ENCODE measurements at regions not wholly inside any gene's neighbourhood (a gene's known extent, or its start where the extent isn't known, plus 50 kb on each side); places are given as distances from the start of the nearest gene placed in this dataset.
A peak's percentile ranks its signal among the peaks of the same experiment; 100 is the strongest.

DNA sequence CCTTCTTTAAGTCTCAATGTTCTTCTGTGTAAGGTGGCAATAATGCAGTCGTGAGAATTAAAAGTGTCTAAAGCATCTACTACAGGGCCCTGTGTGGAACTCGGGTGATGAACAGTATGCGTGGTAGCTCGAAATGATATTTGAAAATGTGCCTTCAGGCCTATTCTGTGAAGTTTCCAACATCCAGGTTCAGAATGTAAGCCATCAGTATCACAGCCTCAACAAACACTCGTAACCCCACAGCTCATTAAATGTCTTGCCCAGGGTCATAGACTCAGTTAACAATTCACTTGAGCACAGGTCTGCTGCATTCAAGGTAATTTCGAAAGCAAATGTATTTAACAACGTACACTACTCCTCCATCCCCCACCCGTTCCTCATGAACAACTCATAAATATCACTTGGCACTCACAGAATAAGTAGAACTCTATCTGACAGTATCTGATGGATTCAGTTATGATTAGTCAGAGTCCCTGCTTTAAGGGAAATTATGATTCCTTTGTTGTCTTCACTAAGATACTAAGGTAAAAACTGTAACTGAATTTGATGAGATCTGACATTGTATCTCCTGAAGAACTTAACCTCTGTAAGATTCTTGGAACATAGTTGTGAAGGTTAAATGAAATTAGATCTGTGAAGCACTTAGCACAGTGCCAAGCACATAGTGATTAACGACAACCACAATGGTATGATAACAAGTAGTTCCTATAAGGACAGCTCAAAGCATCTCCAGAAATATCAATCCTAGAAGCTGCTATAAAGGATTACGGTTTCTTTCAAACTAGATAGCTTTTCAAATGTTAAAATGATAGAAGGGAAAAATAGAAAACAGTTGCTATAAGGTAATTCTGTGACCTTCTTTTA is 642.3 kb downstream of the TBL1XR1 start:
- DNase-seq (ENCODE audit: low read depth), result no peak
- in situ Hi-C loops (cut with HindIII; ENCODE audit: low pct_unique_long_range_greater_than_20kb, low sequenced_read_pairs), result no loop called here

DNA sequence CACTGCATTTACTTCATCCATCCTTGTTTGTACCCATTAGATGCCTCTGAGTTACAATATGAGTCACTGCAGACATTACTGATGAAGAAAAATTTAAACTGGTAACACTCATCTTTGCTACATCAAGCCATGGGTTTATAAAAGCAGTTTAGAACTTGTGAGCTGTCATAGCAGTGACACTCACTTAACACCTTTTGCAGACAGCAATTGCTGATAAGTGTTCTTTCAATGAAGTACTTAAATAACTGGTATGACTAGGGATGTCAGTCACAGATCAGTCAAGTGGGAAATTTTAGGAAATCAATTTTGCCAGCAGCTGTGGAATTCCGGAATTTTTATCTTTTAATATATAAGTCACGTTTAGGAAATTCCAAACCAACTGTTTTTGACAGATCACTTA is 643.0 kb downstream of the TBL1XR1 start:
- in situ Hi-C loops (cut with HindIII; ENCODE audit: low pct_unique_long_range_greater_than_20kb, low sequenced_read_pairs), result no loop called here
- no peak for DNase-seq (ENCODE audit: low read depth)

DNA sequence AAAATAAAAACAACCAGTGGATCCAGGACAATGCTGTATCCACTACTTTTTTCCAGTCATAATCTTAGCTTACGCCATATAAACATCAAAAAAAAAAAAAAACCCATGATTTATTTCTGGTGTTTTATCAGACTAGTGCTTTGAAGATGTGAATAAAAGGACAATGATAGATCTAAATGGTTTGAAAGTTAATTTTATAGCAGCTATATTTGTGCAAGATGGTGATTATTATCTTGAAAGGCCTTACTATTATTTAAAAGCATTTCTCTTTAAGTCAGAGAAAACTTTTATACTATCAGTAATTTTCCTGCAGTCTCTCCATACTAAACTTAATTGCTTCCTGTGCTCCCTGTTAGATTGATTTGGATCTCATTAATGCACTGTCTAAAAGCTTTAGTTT is 670.3 kb downstream of the TBL1XR1 start:
- DNase-seq (ENCODE audit: low read depth), result no peak
- in situ Hi-C loops (cut with HindIII; ENCODE audit: low pct_unique_long_range_greater_than_20kb, low sequenced_read_pairs), result no loop called here

DNA sequence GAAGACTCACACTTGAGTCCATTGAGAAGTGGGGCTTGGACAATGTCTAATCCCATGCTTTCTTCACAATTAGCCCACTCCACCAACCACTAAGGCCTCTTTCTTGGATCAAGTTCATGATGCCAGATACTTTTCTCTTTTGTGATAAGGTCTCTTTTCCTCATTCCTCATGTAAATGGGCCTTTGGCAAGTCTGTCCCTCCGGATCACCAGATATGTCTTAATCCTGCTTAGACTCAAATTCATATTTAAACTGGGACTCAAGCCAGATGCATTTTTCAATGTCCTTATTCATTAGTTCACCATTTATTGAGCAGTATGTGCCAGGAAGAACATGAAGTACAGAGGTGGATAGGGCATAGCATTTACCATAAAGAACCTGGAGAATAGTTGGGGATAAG is 671.1 kb downstream of the TBL1XR1 start:
- in situ Hi-C loops (cut with HindIII; ENCODE audit: low pct_unique_long_range_greater_than_20kb, low sequenced_read_pairs), result no loop called here
- no peak for DNase-seq (ENCODE audit: low read depth)

DNA sequence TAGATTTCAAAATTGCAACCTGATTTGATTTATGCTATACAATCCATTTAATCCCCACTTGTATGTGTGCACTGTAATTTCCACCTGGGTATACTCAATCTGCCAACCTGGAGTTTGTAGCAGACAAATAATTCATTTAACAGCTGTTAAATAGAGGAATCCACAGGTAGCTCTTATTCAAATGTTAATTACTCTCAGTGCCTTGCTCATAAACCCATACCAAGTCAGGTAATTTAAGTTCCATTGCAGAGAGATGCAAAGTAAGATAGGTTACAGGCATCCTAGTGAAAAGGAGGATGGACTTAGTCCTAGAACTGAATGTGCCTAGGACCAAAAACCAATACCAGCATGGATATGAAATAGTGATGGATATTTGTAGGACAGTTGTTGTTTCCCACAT is 674.2 kb downstream of the TBL1XR1 start:
- in situ Hi-C loops (cut with HindIII; ENCODE audit: low pct_unique_long_range_greater_than_20kb, low sequenced_read_pairs), result no loop called here
- no peak for DNase-seq (ENCODE audit: low read depth)

DNA sequence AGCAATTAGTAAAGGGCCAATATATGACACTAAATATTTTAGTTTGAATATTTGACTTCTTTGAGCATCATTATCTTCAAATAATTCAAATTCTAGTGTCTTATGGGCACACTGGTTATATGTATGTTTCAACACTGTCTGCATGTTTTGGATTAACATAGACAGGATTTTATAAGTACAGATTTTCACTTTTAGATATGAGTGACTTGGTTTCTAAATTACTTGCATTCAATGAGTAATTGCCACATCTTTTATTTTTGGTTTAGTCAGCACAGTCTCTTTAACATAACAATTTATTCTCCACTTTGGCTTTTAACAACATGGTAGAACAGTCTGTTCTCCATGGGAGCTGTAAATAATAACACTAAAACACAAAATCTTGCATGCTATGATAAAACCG is 674.8 kb downstream of the TBL1XR1 start:
- no peak for DNase-seq (ENCODE audit: low read depth)
- in situ Hi-C loops (cut with HindIII; ENCODE audit: low pct_unique_long_range_greater_than_20kb, low sequenced_read_pairs), result no loop called here

DNA sequence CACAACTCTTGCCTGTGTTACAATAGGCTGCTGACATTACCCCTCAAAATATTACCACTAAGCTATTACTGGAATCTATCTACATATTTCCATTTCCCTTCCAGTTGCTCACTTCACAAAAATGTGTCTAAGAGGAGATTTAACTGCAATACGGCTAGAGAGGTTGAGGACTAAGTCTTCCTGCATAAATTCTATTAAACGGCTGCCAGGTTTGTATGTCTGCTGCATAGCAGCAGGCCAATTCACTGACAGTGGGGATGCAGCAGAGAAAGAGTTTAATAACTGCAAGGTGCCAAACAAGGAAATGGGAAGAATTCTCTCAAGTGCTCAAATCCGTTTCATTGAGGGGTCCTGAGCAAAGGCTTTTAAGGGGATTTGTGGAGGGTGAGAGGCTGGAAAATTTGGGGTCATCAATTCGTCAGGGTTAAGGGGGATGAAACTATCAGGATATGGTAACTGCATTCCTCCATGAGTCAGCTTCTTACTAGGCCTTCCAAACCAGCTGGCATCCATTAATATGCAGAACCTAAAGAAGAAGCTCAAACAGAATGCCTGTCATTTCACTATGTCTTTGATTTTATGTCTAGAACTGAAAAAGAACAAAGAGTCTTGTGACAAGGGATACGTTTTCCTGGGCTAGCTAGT is 675.6 kb downstream of the TBL1XR1 start:
- no peak for DNase-seq (ENCODE audit: low read depth)
- in situ Hi-C loops (cut with HindIII; ENCODE audit: low pct_unique_long_range_greater_than_20kb, low sequenced_read_pairs), result no loop called here

DNA sequence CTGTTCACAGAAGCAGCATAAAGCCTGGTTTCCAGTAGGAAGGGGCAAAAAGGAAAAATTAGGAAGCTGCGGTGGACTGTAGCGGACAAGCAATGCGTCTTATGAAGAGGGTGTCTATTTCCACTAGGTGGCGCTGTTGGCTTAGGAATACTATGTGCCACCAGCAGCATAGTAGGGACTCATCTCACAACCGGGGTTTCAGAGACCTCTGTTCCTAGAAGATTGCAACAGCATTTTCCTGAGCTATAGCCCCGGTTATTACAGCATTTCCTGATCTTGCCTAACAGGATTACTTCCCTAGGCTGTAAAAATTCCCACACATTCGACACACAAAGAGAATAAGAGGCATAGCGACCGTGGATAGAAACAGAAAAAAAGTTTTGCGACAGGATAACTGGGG is 683.0 kb downstream of the TBL1XR1 start:
- in situ Hi-C loops (cut with HindIII; ENCODE audit: low pct_unique_long_range_greater_than_20kb, low sequenced_read_pairs), result no loop called here

DNA sequence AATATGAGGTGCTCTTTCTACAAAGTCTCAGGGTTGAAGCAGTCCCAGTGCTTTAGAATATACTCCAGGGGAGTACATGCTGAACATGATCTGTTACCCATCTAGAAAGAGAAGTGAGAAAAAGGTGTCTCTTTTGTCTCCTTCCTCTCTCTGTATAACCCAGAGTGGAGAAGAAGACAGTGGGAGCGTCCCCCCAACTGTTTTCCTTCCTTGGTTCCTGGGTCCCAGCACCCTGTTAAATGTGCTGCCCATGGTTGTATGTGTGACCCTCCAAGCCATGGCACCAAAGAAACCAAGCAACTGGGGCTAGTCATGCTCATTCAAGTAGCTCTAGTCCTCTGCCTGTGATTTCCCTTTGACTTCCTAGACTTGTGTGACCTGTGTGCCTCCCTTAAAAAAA is 683.7 kb downstream of the TBL1XR1 start:
- peak; percentile 25 for DNase-seq (ENCODE audit: low read depth)
- in situ Hi-C loops (cut with HindIII; ENCODE audit: low pct_unique_long_range_greater_than_20kb, low sequenced_read_pairs), result no loop called here

More for the DNA sequence above, 683.0 kb downstream of the TBL1XR1 start:
- peak; percentile 21 for DNase-seq (ENCODE audit: low read depth)

DNA sequence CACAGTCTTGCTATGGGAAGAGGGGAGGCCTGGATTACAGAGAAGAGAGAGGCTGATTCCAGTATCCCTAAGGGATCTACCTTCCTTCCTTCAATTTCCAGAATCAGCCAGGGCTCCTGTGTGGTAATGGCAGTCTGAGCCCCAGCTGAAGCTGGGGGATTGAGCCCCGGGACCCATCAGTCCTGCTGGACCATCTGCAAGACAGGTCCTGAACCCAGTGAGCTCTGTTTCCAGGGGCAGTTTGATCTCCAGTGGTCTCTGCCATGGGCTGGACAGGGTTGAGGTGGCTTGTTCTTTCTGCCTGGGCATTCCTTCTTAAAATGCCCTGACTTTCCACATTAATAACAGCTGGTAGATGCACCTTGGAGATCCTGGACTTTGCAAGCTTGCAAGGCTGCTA is 685.2 kb downstream of the TBL1XR1 start:
- in situ Hi-C loops (cut with HindIII; ENCODE audit: low pct_unique_long_range_greater_than_20kb, low sequenced_read_pairs), result no loop called here
- no peak for DNase-seq (ENCODE audit: low read depth)

DNA sequence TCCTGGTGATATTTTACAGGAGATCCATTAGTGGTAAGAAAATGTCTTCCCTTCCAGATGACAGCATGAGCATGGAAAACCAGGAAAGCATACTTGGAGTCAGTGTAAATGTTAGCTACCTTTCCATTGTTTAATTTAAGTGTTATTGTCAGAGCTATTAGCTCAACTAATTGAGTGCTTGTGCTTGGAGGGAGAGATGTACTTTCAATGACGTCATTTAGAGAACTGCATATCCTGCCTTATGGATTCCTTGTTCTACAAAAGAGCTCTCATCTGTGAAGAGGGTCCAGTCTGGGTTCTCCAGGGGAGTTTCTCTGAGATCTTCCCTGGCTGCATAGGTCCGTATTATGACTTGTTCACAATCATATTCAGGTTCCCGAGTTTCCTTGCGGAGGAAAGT is 687.2 kb downstream of the TBL1XR1 start:
- in situ Hi-C loops (cut with HindIII; ENCODE audit: low pct_unique_long_range_greater_than_20kb, low sequenced_read_pairs), result no loop called here
- no peak for DNase-seq (ENCODE audit: low read depth)

DNA sequence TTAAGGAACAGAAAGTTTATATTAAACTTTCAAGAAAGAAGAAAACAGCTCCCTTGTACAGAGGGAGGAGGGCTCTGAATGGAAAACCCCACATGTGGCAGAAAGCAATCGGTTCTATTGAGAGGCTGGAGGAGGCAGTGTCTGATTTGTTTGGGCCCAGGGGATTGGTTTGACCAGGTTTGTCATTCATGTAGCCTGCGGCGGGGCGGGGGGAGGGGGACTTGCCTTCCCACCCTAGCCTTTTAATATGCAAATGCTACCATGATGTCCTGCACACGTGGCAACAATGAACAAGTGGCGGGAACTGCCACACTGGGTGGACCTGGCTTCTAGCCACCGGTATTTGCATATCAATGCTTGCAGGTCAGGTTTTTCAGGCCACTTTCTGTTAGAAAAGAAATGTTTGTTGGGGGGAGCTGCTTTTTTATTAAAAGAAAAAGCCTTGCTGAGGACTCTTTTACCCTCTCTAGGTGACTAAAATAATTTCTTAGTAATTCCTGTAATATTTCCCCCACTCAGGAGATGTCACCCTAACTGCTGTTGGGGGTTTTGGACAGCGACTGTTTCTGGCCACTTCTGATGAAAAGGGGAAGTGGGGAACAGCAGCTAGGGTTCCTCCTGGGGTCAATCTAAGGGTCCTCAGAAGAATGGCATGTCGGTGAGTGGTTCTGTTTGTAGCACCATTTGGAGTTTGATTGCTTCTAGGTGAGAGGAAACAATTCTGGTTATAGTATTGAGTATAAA is 691.2 kb downstream of the TBL1XR1 start:
- in situ Hi-C loops (cut with HindIII; ENCODE audit: low pct_unique_long_range_greater_than_20kb, low sequenced_read_pairs), result no loop called here

DNA sequence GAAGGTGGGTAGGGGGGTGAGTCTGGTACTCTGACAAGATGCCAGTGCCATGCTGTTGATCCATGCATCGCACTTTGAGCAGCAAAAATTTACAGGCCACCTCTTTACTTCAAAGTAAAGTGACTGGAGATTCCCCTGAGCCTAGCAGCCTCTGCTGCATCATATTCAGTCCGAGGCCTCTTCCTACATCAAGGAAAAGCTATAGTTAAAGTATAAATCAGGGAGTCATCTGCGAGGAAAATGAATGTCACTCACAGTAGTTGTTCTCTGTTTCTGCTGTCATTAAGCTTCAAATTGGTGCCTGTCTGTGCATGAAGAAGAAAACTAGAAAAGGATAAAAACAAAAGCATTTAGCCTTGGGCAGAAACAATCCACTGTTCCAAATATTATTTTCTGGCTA is 706.2 kb downstream of the TBL1XR1 start:
- in situ Hi-C loops (cut with HindIII; ENCODE audit: low pct_unique_long_range_greater_than_20kb, low sequenced_read_pairs), result no loop called here

More for the DNA sequence above, 691.2 kb downstream of the TBL1XR1 start:
- DNase-seq (ENCODE audit: low read depth), result no peak

DNA sequence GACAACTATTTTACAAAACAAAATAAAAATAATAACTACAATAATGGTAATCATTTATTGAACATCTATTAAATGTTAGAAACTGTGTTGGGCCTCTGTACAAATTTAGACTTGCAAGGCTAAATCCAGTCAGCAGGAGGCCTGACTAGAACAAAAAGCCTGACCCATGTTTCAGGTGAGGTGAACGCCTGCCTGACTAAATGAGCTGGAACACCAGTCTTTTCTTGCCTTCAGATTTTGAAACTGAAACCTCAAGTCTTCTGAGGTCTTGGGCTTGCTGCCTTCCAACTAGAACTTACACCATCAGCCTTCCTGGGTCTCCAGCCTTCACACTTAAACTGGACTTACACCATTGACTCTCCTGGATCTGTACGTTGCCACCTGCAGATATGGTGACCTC is 706.9 kb downstream of the TBL1XR1 start:
- in situ Hi-C loops (cut with HindIII; ENCODE audit: low pct_unique_long_range_greater_than_20kb, low sequenced_read_pairs), result no loop called here
- DNase-seq (ENCODE audit: low read depth), result no peak

More for the DNA sequence above, 706.2 kb downstream of the TBL1XR1 start:
- DNase-seq (ENCODE audit: low read depth), result no peak

DNA sequence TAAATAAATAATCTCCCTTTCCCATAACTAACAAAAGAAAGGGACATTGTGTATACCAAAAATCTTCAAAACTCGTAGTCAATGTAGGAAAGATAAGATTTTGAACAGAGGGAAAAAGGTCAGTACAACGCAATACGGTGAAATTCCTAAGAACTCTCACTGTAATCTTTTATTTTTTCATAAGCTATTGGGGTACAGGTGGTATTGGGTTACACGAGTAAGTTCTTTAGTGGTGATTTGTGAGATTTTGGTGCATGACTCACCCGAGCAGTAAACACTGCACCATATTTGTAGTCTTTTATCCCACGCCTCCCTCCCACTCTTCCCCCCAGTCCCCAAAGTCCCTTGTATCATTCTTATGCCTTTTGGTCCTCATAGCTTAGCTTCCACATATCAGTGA is 718.0 kb downstream of the TBL1XR1 start:
- no peak for DNase-seq (ENCODE audit: low read depth)

DNA sequence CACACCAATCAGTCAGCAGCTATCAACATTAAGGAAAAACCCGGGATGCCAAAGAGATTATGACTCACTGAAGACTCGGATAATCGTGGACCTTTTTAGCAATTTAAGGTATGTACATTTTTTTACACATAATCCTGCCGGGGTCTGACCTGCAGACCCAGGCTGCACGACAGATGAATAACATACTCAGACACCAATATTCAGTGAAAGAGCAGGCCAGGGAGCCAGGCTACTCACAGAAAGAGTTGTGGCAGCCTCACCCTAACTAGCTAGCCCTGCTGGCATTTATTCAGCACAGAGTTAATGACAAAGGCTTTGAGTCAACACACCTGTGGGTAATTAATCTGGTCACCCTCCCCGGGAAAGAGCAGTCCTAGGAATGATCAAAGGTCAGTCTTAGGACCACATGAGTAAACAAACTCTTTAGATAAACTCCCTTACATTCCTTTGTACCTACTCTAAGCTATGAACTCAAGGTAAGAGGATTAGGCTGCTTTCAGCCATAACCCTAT is 727.5 kb downstream of the TBL1XR1 start:
- in situ Hi-C loops (cut with HindIII; ENCODE audit: low pct_unique_long_range_greater_than_20kb, low sequenced_read_pairs), result no loop called here
- DNase-seq (ENCODE audit: low read depth), result peak; percentile 80

More for the DNA sequence above, 718.0 kb downstream of the TBL1XR1 start:
- in situ Hi-C loops (cut with HindIII; ENCODE audit: low pct_unique_long_range_greater_than_20kb, low sequenced_read_pairs), result no loop called here

DNA sequence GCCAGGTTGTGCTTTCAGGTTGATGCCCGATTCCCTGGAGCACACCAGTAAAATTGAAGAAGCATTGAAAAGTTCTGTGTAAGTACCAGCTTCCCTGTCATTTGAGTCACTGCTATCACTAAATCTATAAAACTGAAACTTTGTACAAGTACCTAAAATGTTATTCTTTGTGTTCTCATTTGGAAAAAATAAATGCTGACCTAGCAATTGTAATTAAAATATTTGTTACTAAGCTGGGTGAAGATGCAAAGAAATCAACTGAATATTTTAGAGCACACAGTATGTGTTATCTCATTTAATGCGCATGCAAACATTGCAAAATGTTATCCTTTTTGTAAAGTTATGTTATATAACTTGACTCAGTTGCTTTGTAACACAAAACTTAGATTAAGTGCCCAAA is 733.7 kb downstream of the TBL1XR1 start:
- in situ Hi-C loops (cut with HindIII; ENCODE audit: low pct_unique_long_range_greater_than_20kb, low sequenced_read_pairs), result no loop called here
- DNase-seq (ENCODE audit: low read depth), result no peak

DNA sequence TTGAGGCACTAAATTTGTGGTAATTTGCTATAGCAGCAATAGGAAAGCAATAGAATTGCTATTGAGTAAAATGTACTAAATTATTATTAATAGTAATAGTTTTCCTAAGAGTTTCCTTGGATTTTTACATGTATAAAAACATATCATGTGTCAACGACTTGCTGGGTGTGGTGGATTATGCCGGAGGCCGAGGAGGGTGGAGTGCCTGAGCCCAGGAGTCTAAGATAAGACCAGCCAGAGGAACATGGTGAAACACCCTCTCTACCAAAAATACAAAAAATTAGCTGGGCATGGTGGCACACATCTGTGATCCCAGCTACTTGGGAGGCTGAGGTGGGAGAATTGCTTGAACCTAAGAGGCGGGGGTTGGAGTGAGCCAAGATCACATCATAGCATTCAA is 749.9 kb downstream of the TBL1XR1 start:
- DNase-seq (ENCODE audit: low read depth), result no peak
- in situ Hi-C loops (cut with HindIII; ENCODE audit: low pct_unique_long_range_greater_than_20kb, low sequenced_read_pairs), result no loop called here

DNA sequence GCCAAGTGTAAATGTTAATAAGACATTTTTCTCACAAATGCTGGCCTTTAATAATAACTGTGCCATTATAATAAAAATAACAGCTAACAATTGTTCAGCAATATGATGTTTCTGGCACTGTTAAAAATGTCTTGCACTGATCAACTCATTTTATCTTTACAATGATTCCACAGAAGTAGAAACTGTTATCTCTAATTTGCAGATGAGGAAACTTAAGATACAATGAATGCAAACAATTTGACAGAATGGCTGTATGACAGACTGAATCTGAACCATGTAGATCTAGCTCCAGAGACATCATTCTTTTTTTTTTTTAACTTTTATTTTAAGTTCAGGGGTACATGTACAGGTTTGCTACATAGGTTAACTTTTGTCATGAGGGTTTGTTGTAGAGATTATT is 755.0 kb downstream of the TBL1XR1 start:
- in situ Hi-C loops (cut with HindIII; ENCODE audit: low pct_unique_long_range_greater_than_20kb, low sequenced_read_pairs), result no loop called here

More for the DNA sequence above, 755.0 kb downstream of the TBL1XR1 start:
- no peak for DNase-seq (ENCODE audit: low read depth)

Measured in Caki2 (cell line).